Nephron (organoid): ENCODE measurements at regions not wholly inside any gene's neighbourhood (a gene's known extent, or its start where the extent isn't known, plus 50 kb on each side); places are given as distances from the start of the nearest gene placed in this dataset.

Experiments used
- H3K27ac Mint-ChIP-seq, 3 experiments: 2 replicates each; pipeline ENCODE4 v1.8.0; 2020; ENCODE audit warnings: mixed read lengths in 3 of 3, mild to moderate bottlenecking in 2 of 3, moderate library complexity in 1 of 3
- H3K27me3 Mint-ChIP-seq: 2 replicates; pipeline ENCODE4 v1.8.0; 2021; ENCODE audit warnings: low read depth, mild to moderate bottlenecking, moderate library complexity, mixed read lengths
- H3K36me3 Mint-ChIP-seq: 2 replicates; pipeline ENCODE4 v1.8.0; 2020; ENCODE audit warnings: low read depth, mixed read lengths
- H3K4me1 Mint-ChIP-seq: 2 replicates; pipeline ENCODE4 v1.8.0; 2020; ENCODE audit warnings: mixed read lengths
- H3K4me3 Mint-ChIP-seq, 3 experiments: 2 replicates each; pipeline ENCODE4 v1.8.0; 2020; ENCODE audit warnings: mild to moderate bottlenecking in 3 of 3, mixed read lengths in 3 of 3, moderate library complexity in 2 of 3
- H3K9me3 Mint-ChIP-seq: 2 replicates; pipeline ENCODE4 v1.8.0; 2020; ENCODE audit warnings: mixed read lengths
- CTCF ChIP-seq, 3 experiments: fragments of 200-600 bp; sonication (generic); IDR thresholded peaks; one replicate each; pipeline ENCODE4 v1.5.0; 2021; ENCODE audit warnings: antibody characterized with exemption in 3 of 3; ENCODE audit not compliant: unreplicated experiment in 3 of 3

GRCh38 chr5:58057324-58057723, 402.6 kb downstream of the PLK2 start:
- H3K4me3 Mint-ChIP-seq: no peak overlapping the region
- H3K4me1 Mint-ChIP-seq: peaks cover 21% of the 10 kb centered on the region
- no peak overlapping the region for H3K27ac Mint-ChIP-seq
- TF ChIP-seq CTCF (IDR thresholded peaks at IDR 0.05; ENCODE audit: unreplicated experiment in 3 of 3): no peak
- no peaks in the 10 kb centered on the region for H3K27me3 Mint-ChIP-seq
- peaks cover 20% of the 10 kb centered on the region for H3K9me3 Mint-ChIP-seq
- H3K36me3 Mint-ChIP-seq: no peaks in the 10 kb centered on the region

- H3K4me3 Mint-ChIP-seq: no peak overlapping the region
- no peaks in the 10 kb centered on the region for H3K36me3 Mint-ChIP-seq
- H3K27me3 Mint-ChIP-seq: no peaks in the 10 kb centered on the region
- H3K4me1 Mint-ChIP-seq: peaks cover 21% of the 10 kb centered on the region
- no peak overlapping the region for H3K27ac Mint-ChIP-seq
- H3K9me3 Mint-ChIP-seq: peaks cover 20% of the 10 kb centered on the region
- no peak for TF ChIP-seq CTCF (IDR thresholded peaks at IDR 0.05; ENCODE audit: unreplicated experiment in 3 of 3)
These were observed 403.3 kb downstream of the PLK2 start for GRCh38 chr5:58056546-58056945.

- H3K4me1 Mint-ChIP-seq: no peaks in the 10 kb centered on the region
- H3K4me3 Mint-ChIP-seq: no peak overlapping the region
- TF ChIP-seq CTCF (IDR thresholded peaks at IDR 0.05; ENCODE audit: unreplicated experiment in 3 of 3): no peak
- peaks cover 25% of the 10 kb centered on the region for H3K9me3 Mint-ChIP-seq
- no peaks in the 10 kb centered on the region for H3K27me3 Mint-ChIP-seq
- no peaks in the 10 kb centered on the region for H3K36me3 Mint-ChIP-seq
- no peak overlapping the region for H3K27ac Mint-ChIP-seq
These were observed 405.9 kb downstream of the PLK2 start for GRCh38 chr5:58054018-58054417.

- no peak overlapping the region for H3K27ac Mint-ChIP-seq
These were observed 410.9 kb downstream of the PLK2 start for GRCh38 chr5:58048954-58049353.

GRCh38 chr5:58048185-58048925, 411.5 kb downstream of the PLK2 start:
- Mint-ChIP-seq H3K27me3 (no peaks in the 10 kb centered on the region), H3K9me3 (peaks cover 8% of the 10 kb centered on the region), H3K4me3 (no peak overlapping the region), H3K4me1 (no peaks in the 10 kb centered on the region), H3K27ac (no peak overlapping the region), H3K36me3 (no peaks in the 10 kb centered on the region)
- TF ChIP-seq CTCF (IDR thresholded peaks at IDR 0.05; ENCODE audit: unreplicated experiment in 3 of 3): no peak

More at GRCh38 chr5:58048954-58049353, 410.9 kb downstream of the PLK2 start:
- no peaks in the 10 kb centered on the region for H3K36me3 Mint-ChIP-seq
- no peaks in the 10 kb centered on the region for H3K27me3 Mint-ChIP-seq
- H3K4me1 Mint-ChIP-seq: no peaks in the 10 kb centered on the region
- TF ChIP-seq CTCF (IDR thresholded peaks at IDR 0.05; ENCODE audit: unreplicated experiment in 3 of 3): no peak
- H3K4me3 Mint-ChIP-seq: no peak overlapping the region
- H3K9me3 Mint-ChIP-seq: peaks cover 11% of the 10 kb centered on the region

- H3K9me3 Mint-ChIP-seq: peaks cover 5% of the 10 kb centered on the region
- H3K36me3 Mint-ChIP-seq: no peaks in the 10 kb centered on the region
- H3K4me1 Mint-ChIP-seq: no peaks in the 10 kb centered on the region
- H3K27ac Mint-ChIP-seq: no peak overlapping the region
- H3K4me3 Mint-ChIP-seq: no peak overlapping the region
- H3K27me3 Mint-ChIP-seq: no peaks in the 10 kb centered on the region
- TF ChIP-seq CTCF (IDR thresholded peaks at IDR 0.05; ENCODE audit: unreplicated experiment in 3 of 3): no peak
These were observed 413.5 kb downstream of the PLK2 start for GRCh38 chr5:58046371-58046770.
